ENCODE measurements at regions not wholly inside any gene's neighbourhood (a gene's known extent, or its start where the extent isn't known, plus 50 kb on each side); places are given as distances from the start of the nearest gene placed in this dataset.

GRCh38 chr5:107058803-107059202, 611.9 kb downstream of the EFNA5 start (continued):
- TF ChIP-seq ZNF626 (tag by site-specific recombination; IDR thresholded peaks at IDR 0.05) = no peak
- TF ChIP-seq ZNF416 (tag by site-specific recombination; IDR thresholded peaks at IDR 0.05) = no peak
- TF ChIP-seq ZNF645 (tag by site-specific recombination; IDR thresholded peaks at IDR 0.05) = no peak
- no peak for TF ChIP-seq ZNF830 (tag by site-specific recombination; IDR thresholded peaks at IDR 0.05; ENCODE audit: low read depth)

GRCh38 chr5:107058235-107058634, 612.5 kb downstream of the EFNA5 start:
- ChIA-PET POLR2A (no interaction called here), CTCF (interaction anchor here (1.3 kb wide), 1 partner anchor 9 kb away, joined by 3 read pairs; no protein-coding TSS in a partner anchor)
- H3K36me3 ChIP-seq (ENCODE audit: control insufficient read depth in 2 of 2, insufficient read depth in 1 of 2, low read length in 2 of 2) = no peaks in the 10 kb centered on the region
- no peak overlapping the region for H3K27ac ChIP-seq (ENCODE audit: extremely low read depth, low read depth, low read length)
- no peaks in the 10 kb centered on the region for H3K9me3 ChIP-seq (ENCODE audit: control insufficient read depth, insufficient read depth, low read depth, low read length)
- H3K4me3 ChIP-seq (ENCODE audit: low read depth, low read length) = no peak overlapping the region
- TF ChIP-seq ZBTB7A (tag by site-specific recombination; IDR thresholded peaks at IDR 0.05; ENCODE audit: low read depth) (no peak), ZNF404 (tag by site-specific recombination; IDR thresholded peaks at IDR 0.05) (no peak)
- H3K4me1 ChIP-seq (ENCODE audit: control insufficient read depth, insufficient read depth, low read length) = no peaks in the 10 kb centered on the region

- Histone ChIP-seq H3K4me1 (ENCODE audit: control insufficient read depth, insufficient read depth, low read length) (no peaks in the 10 kb centered on the region), H3K36me3 (ENCODE audit: control insufficient read depth in 2 of 2, insufficient read depth in 1 of 2, low read length in 2 of 2) (no peaks in the 10 kb centered on the region), H3K9me3 (ENCODE audit: control insufficient read depth, insufficient read depth, low read depth, low read length) (no peaks in the 10 kb centered on the region), H3K27ac (ENCODE audit: extremely low read depth, low read depth, low read length) (no peak overlapping the region), H3K4me3 (ENCODE audit: low read depth, low read length) (no peak overlapping the region)
- CTCF ChIA-PET = interaction anchor here (0.8 kb wide), 1 partner anchor 14 kb away, joined by 3 read pairs; no protein-coding TSS in a partner anchor
- TF ChIP-seq SP2 (tag by site-specific recombination; IDR thresholded peaks at IDR 0.05) (no peak), ZNF449 (tag by site-specific recombination; IDR thresholded peaks at IDR 0.05) (no peak), ZNF596 (tag by site-specific recombination; IDR thresholded peaks at IDR 0.05) (no peak)
- POLR2A ChIA-PET = no interaction called here
These were observed 614.5 kb downstream of the EFNA5 start for GRCh38 chr5:107056278-107056677.

- CTCF ChIA-PET = no interaction called here
These were observed 623.7 kb downstream of the EFNA5 start for GRCh38 chr5:107047048-107047447.

More at GRCh38 chr5:107047048-107047447, 623.7 kb downstream of the EFNA5 start:
- no peak for TF ChIP-seq ZNF2 (tag by site-specific recombination; IDR thresholded peaks at IDR 0.05)
- TF ChIP-seq ZNF18 (tag by site-specific recombination; IDR thresholded peaks at IDR 0.05) = no peak
- TF ChIP-seq ZNF239 (tag by site-specific recombination; IDR thresholded peaks at IDR 0.05) = no peak
- TF ChIP-seq ZBTB1 (tag by site-specific recombination; IDR thresholded peaks at IDR 0.05) = no peak
- peak; percentile 87 for TF ChIP-seq SCRT2 (tag by site-specific recombination; IDR thresholded peaks at IDR 0.05)
- TF ChIP-seq ZSCAN5A (tag by site-specific recombination; IDR thresholded peaks at IDR 0.05) = no peak
- peak; percentile 92 for TF ChIP-seq SCRT1 (tag by site-specific recombination; IDR thresholded peaks at IDR 0.05; ENCODE audit: borderline replicate concordance)
- TF ChIP-seq ZNF16 (tag by site-specific recombination; IDR thresholded peaks at IDR 0.05; ENCODE audit: low read depth) = no peak
- TF ChIP-seq ZNF623 (tag by site-specific recombination; IDR thresholded peaks at IDR 0.05) = no peak
- no peak for TF ChIP-seq ZNF645 (tag by site-specific recombination; IDR thresholded peaks at IDR 0.05)
- Histone ChIP-seq H3K27ac (ENCODE audit: extremely low read depth, low read depth, low read length) (no peak overlapping the region), H3K36me3 (ENCODE audit: control insufficient read depth in 2 of 2, insufficient read depth in 1 of 2, low read length in 2 of 2) (no peaks in the 10 kb centered on the region), H3K4me3 (ENCODE audit: low read depth, low read length) (no peak overlapping the region), H3K9me3 (ENCODE audit: control insufficient read depth, insufficient read depth, low read depth, low read length) (no peaks in the 10 kb centered on the region), H3K4me1 (ENCODE audit: control insufficient read depth, insufficient read depth, low read length) (no peaks in the 10 kb centered on the region)
- POLR2A ChIA-PET = no interaction called here

All from HEK293 (cell line).